Loucy (cell line): ENCODE measurements at regions not wholly inside any gene's neighbourhood (a gene's known extent, or its start where the extent isn't known, plus 50 kb on each side); places are given as distances from the start of the nearest gene placed in this dataset.

Experiments
- H2AFZ ChIP-seq: fragments of 200-600 bp; sonication (generic); 2 replicates; pipeline ENCODE4 v1.6.0; 2016; ENCODE audit warnings: antibody characterized with exemption, mild to moderate bottlenecking, low read length, moderate library complexity
- H3F3A ChIP-seq: fragments of 200-600 bp; 2 replicates; pipeline ENCODE4 v1.6.0; 2016; ENCODE audit warnings: antibody characterized with exemption, low read depth, mild to moderate bottlenecking
- H3K27me3 ChIP-seq: fragments of 200-600 bp; sonication (generic); 2 replicates; pipeline ENCODE4 v1.6.1; 2014; ENCODE audit warnings: low read length, mild to moderate bottlenecking; ENCODE audit not compliant: insufficient read depth, poor library complexity, severe bottlenecking
- H3K36me3 ChIP-seq: fragments of 200-600 bp; sonication (generic); 2 replicates; pipeline ENCODE4 v1.6.1; 2016; ENCODE audit warnings: low read length; ENCODE audit not compliant: insufficient read depth
- H3K4me1 ChIP-seq: fragments of 200-600 bp; sonication (generic); 2 replicates; pipeline ENCODE4 v1.5.1; 2014; ENCODE audit warnings: low read length, mild to moderate bottlenecking; ENCODE audit not compliant: insufficient read depth, poor library complexity, severe bottlenecking
- H3K4me2 ChIP-seq: fragments of 200-600 bp; sonication (generic); 2 replicates; pipeline ENCODE4 v1.6.0; 2014; ENCODE audit warnings: antibody characterized with exemption, low read length, low read depth, mild to moderate bottlenecking; ENCODE audit not compliant: poor library complexity, severe bottlenecking
- H3K4me3 ChIP-seq: fragments of 200-600 bp; sonication (generic); 2 replicates; pipeline ENCODE4 v1.5.1; 2014; ENCODE audit warnings: low read length, mild to moderate bottlenecking, mixed read lengths; ENCODE audit not compliant: poor library complexity, severe bottlenecking
- H3K79me2 ChIP-seq: fragments of 200-600 bp; sonication (generic); 2 replicates; pipeline ENCODE4 v1.6.1; 2014; ENCODE audit warnings: low read length; ENCODE audit not compliant: insufficient read depth
- H3K9ac ChIP-seq: fragments of 200-600 bp; sonication (generic); 2 replicates; pipeline ENCODE4 v1.6.0; 2014; ENCODE audit warnings: mild to moderate bottlenecking, low read depth, low read length, moderate library complexity; ENCODE audit not compliant: poor library complexity, severe bottlenecking
- H3K9me2 ChIP-seq: fragments of 200-600 bp; sonication (generic); replicated peaks from 2 replicates; pipeline ENCODE4 v1.6.1; 2016; ENCODE audit warnings: low read depth, low read length, mixed read lengths
- H3K9me3 ChIP-seq: fragments of 200-600 bp; sonication (generic); 2 replicates; pipeline ENCODE4 v1.6.1; 2014; ENCODE audit warnings: mild to moderate bottlenecking, antibody characterized with exemption, low read length, low read depth; ENCODE audit not compliant: insufficient read depth
- H4K20me1 ChIP-seq: fragments of 200-600 bp; sonication (generic); 2 replicates; pipeline ENCODE4 v1.6.0; 2014; ENCODE audit warnings: antibody characterized with exemption, low read length, mild to moderate bottlenecking; ENCODE audit not compliant: insufficient read depth, poor library complexity, severe bottlenecking
- CTCF ChIP-seq: fragments of 200-600 bp; sonication (generic); conservative IDR thresholded peaks from 2 replicates; pipeline ENCODE4 v1.5.1; 2014; ENCODE audit warnings: mild to moderate bottlenecking, antibody characterized with exemption, low read length
- EZH2phosphoT487 ChIP-seq: fragments of 200-600 bp; IDR thresholded peaks from 2 replicates; pipeline ENCODE4 v1.6.1; 2018; ENCODE audit warnings: antibody characterized with exemption, mild to moderate bottlenecking, moderate library complexity, borderline replicate concordance

GRCh38 chrX:40149286-40150175 is 51.8 kb upstream of the BCOR start:
- peak overlapping the region; percentile 87 for H3K4me2 ChIP-seq
- H2AFZ ChIP-seq, result no peak overlapping the region
- no peaks in the 10 kb centered on the region for H3K9me3 ChIP-seq
- peaks cover 48% of the 10 kb centered on the region for H3K4me1 ChIP-seq
- no peaks in the 10 kb centered on the region for H3F3A ChIP-seq
- peak overlapping the region; percentile 80 for H3K4me3 ChIP-seq
- H3K27me3 ChIP-seq, result no peaks in the 10 kb centered on the region
- H3K36me3 ChIP-seq, result no peaks in the 10 kb centered on the region
- peaks cover 81% of the 10 kb centered on the region for H3K79me2 ChIP-seq
- TF ChIP-seq EZH2phosphoT487 (no peak), CTCF (no peak)
- H3K9ac ChIP-seq, result peak overlapping the region; percentile 96
- no peaks in the 10 kb centered on the region for H3K9me2 ChIP-seq
- peaks cover 3% of the 10 kb centered on the region for H4K20me1 ChIP-seq

GRCh38 chrX:40148385-40149285 is 50.9 kb upstream of the BCOR start:
- Histone ChIP-seq H3K9me2 (no peaks in the 10 kb centered on the region), H3K4me1 (peaks cover 53% of the 10 kb centered on the region), H3K27me3 (no peaks in the 10 kb centered on the region), H3F3A (no peaks in the 10 kb centered on the region), H3K9me3 (no peaks in the 10 kb centered on the region), H3K4me2 (peak overlapping the region; percentile 87), H4K20me1 (peaks cover 3% of the 10 kb centered on the region), H3K36me3 (no peaks in the 10 kb centered on the region), H3K79me2 (peaks cover 87% of the 10 kb centered on the region), H3K4me3 (peak overlapping the region; percentile 80), H2AFZ (no peak overlapping the region), H3K9ac (peak overlapping the region; percentile 96)
- no peak for TF ChIP-seq EZH2phosphoT487
- TF ChIP-seq CTCF, result no peak

- H3K9ac ChIP-seq, result peak overlapping the region; percentile 96
- peaks cover 3% of the 10 kb centered on the region for H4K20me1 ChIP-seq
- peak overlapping the region; percentile 80 for H3K4me3 ChIP-seq
- peak overlapping the region; percentile 87 for H3K4me2 ChIP-seq
- no peaks in the 10 kb centered on the region for H3K27me3 ChIP-seq
- H3K79me2 ChIP-seq, result peaks cover 86% of the 10 kb centered on the region
- H2AFZ ChIP-seq, result no peak overlapping the region
- H3K36me3 ChIP-seq, result no peaks in the 10 kb centered on the region
- H3K9me3 ChIP-seq, result no peaks in the 10 kb centered on the region
- TF ChIP-seq EZH2phosphoT487, result no peak
- TF ChIP-seq CTCF, result no peak
- H3F3A ChIP-seq, result no peaks in the 10 kb centered on the region
- peaks cover 53% of the 10 kb centered on the region for H3K4me1 ChIP-seq
- H3K9me2 ChIP-seq, result no peaks in the 10 kb centered on the region
Measured at GRCh38 chrX:40147971-40148370, 50.2 kb upstream of the BCOR start.
